ENCODE measurements at regions not wholly inside any gene's neighbourhood (a gene's known extent, or its start where the extent isn't known, plus 50 kb on each side); places are given as distances from the start of the nearest gene placed in this dataset.
A peak's percentile ranks its signal among the peaks of the same experiment; 100 is the strongest.

DNA sequence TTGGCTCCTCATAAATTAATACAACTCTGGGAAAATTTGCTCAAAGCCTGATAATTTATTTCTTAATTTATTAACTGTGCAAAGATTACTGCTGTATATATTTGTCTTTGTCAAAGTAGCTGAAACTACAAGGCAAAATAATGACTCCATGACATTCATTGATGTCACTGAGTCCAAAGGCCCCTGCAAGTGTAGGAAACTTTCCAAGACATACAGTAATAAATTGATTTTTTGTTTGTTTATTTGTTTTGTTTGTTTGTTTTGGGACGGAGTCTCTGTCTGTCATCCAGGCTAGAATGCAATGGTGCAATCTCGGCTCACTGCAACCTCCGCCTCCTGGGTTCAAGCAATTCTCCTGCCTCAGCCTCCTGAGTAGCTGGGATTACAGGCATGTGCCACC is 96.8 kb upstream of the LPP start:
- intact Hi-C loops (cut with DNase I, micrococcal nuclease) = no loop called here
- ATAC-seq (no peak), DNase-seq (no peak)
- H3K9me3 ChIP-seq = no peaks in the 10 kb centered on the region
- H3K36me3 ChIP-seq (ENCODE audit: low read depth) = no peaks in the 10 kb centered on the region
- TF ChIP-seq, protein P1, sequence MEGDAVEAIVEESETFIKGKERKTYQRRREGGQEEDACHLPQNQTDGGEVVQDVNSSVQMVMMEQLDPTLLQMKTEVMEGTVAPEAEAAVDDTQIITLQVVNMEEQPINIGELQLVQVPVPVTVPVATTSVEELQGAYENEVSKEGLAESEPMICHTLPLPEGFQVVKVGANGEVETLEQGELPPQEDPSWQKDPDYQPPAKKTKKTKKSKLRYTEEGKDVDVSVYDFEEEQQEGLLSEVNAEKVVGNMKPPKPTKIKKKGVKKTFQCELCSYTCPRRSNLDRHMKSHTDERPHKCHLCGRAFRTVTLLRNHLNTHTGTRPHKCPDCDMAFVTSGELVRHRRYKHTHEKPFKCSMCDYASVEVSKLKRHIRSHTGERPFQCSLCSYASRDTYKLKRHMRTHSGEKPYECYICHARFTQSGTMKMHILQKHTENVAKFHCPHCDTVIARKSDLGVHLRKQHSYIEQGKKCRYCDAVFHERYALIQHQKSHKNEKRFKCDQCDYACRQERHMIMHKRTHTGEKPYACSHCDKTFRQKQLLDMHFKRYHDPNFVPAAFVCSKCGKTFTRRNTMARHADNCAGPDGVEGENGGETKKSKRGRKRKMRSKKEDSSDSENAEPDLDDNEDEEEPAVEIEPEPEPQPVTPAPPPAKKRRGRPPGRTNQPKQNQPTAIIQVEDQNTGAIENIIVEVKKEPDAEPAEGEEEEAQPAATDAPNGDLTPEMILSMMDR (IDR thresholded peaks at IDR 0.05) = no peak
- H3K4me3 ChIP-seq = no peak overlapping the region
- no peaks in the 10 kb centered on the region for H3K4me1 ChIP-seq (ENCODE audit: low read depth)

DNA sequence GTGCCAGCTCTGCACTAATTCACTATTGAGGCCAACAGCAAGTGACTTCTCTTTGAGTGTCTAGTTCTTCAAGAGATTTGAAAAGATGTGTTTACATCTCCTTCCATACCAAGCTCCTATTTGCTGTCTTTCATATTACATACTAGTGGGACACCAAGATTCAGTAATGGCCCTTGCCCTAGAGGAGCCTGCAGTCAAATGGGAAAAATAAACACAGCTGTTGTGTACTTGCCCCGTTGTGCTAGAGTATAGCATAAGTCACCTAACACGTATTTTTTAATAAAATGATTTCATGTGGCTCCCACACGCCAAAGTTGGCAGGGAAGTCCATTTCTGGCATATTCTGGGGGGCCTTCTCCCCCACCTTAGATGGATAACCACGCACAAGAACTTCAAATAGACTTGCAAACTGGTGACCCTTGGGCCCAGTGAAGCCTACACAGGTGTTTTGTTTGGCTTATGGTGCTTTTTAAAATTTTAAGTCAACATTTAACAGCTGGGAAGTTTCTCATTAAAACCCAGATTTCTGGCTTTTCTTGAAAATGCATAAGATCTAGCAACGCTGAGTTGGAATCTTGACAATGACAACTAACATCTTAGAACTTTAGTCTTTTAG is 95.3 kb upstream of the LPP start:
- TF ChIP-seq, protein P1 (IDR thresholded peaks at IDR 0.05) = no peak
- H3K4me3 ChIP-seq = no peak overlapping the region
- no peaks in the 10 kb centered on the region for H3K36me3 ChIP-seq (ENCODE audit: low read depth)
- intact Hi-C loops (cut with DNase I, micrococcal nuclease) = no loop called here
- DNase-seq (no peak), ATAC-seq (no peak)
- H3K4me1 ChIP-seq (ENCODE audit: low read depth) = no peaks in the 10 kb centered on the region
- H3K9me3 ChIP-seq = no peaks in the 10 kb centered on the region

DNA sequence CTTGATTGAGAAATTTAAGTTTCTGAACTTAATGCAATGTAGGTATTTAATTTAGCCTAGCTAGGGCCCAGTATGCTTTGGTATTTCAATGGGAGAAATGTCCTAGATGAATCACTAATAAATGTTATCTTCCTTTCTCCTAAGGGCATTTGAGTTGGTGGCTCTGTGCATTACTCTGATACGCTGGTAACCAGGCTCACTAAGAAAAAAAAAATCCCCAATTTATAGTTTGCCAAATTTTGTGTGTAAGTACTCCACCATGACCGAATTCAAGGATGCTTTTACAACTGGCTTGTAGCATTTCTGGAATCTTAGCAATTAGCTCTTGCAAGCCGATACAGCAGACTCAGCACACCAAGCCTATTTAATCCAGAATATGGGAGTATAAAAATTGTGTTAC is 94.6 kb upstream of the LPP start:
- intact Hi-C loops (cut with DNase I, micrococcal nuclease) = no loop called here
- no peak overlapping the region for H3K4me3 ChIP-seq
- no peaks in the 10 kb centered on the region for H3K9me3 ChIP-seq
- no peaks in the 10 kb centered on the region for H3K36me3 ChIP-seq (ENCODE audit: low read depth)
- ATAC-seq = no peak
- H3K4me1 ChIP-seq (ENCODE audit: low read depth) = no peaks in the 10 kb centered on the region
- TF ChIP-seq, protein P1 (IDR thresholded peaks at IDR 0.05) = no peak
- DNase-seq = no peak

DNA sequence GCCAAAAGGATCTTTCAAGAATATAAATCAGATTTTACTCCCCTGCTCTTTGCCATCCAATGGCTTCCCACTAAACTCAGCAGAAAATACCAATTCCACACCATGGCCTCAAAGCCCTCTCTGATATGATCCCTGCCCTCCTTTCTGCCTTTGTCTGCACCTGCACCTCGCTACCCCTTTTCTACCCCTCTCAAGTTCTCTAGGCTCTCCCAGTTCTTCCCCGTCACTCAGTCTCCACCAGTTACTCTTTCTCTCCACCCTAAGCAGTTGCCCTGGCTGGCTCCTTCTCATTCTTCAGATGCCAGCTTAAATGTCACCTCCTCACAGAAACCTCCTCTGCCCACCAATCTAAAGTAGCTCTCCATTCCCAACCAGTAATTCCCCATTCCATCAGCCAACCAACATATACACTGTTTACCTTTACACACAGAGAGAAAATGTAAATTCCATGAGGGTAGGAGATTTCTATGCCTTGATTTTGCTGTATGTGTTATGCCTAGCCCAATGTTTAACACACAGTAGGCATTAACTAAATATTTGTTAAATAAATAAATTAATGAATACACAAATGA is 93.6 kb upstream of the LPP start:
- Histone ChIP-seq H3K9me3 (no peaks in the 10 kb centered on the region), H3K4me1 (ENCODE audit: low read depth) (no peaks in the 10 kb centered on the region), H3K4me3 (no peak overlapping the region), H3K36me3 (ENCODE audit: low read depth) (no peaks in the 10 kb centered on the region)
- intact Hi-C loops (cut with DNase I, micrococcal nuclease) = no loop called here
- no peak for DNase-seq
- ATAC-seq = no peak
- TF ChIP-seq, protein P1 (IDR thresholded peaks at IDR 0.05) = no peak

DNA sequence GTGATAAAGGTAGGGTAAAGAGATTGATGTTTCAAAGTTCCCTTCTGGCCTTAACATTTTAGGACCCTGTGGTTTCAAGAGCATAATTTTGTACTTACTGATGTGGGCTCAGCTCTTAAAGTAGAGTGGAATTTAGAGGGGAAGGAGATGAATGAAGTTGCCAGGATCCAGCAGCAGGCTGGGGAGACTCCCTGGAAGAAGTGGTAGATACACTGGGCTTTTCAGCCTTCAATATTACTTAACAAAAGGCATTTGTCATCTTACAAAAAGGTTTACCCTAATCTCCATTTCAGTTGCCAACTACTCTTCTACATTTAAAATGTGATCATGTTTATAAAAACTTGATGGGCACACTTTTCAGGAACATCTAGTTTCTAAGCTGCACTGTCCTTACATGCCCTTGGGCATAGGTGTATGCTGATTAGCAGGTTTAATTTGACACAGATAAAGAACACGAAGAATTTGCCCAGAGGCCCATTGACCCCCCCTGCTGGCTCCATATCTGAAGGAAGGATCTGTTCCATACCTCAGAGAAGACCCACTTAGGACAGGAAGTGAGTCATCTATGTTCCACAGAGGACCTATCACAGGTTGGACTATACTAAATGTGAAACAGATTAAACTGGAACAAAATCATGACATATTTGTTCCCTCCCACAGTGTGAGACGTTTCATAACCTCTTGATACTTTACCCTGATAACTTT is 93.0 kb upstream of the LPP start:
- DNase-seq (peak in 1 of 3 donors; percentile 47), ATAC-seq (peak; percentile 83)
- intact Hi-C loops (cut with DNase I, micrococcal nuclease) = no loop called here
- no peaks in the 10 kb centered on the region for H3K4me1 ChIP-seq (ENCODE audit: low read depth)
- H3K9me3 ChIP-seq = no peaks in the 10 kb centered on the region
- H3K4me3 ChIP-seq = no peak overlapping the region
- TF ChIP-seq, protein P1 (IDR thresholded peaks at IDR 0.05) = no peak
- no peaks in the 10 kb centered on the region for H3K36me3 ChIP-seq (ENCODE audit: low read depth)
